ENCODE measurements at regions not wholly inside any gene's neighbourhood (a gene's known extent, or its start where the extent isn't known, plus 50 kb on each side); places are given as distances from the start of the nearest gene placed in this dataset.
"Not testable (repeated sequence)": the region's sequence is repeated elsewhere in the genome, so short reads cannot be mapped to it uniquely, and the experiment has no call there.

DNA sequence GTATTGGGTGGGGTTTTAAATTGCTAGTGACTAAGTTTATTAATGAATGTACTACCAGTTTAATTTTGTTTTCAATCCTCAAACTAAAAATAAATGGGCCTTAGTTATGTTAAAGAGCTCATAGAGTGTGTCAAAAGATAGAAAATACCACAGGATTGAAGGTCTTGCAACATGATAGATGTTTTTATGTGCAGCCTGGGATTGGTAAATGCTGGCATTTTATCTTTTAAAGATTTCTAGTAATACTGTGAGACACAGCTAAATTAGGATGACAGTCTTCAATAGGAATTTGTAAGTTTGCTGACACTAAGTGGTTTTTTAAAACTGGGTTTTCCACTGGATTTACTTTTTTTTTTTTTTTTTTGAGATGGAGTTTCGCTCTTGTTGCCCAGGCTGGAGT is 122.3 kb downstream of the HAUS1 start:
- no peak for DNase-seq (ENCODE audit: low read depth in 2 of 2, low spot score in 1 of 2)

- DNase-seq (ENCODE audit: low read depth in 2 of 2, low spot score in 1 of 2): not testable (repeated sequence)
Measured at GRCh38 chr18:46229641-46230040, 125.5 kb downstream of the HAUS1 start.

- no peak for DNase-seq (ENCODE audit: low read depth in 2 of 2, low spot score in 1 of 2)
Measured at GRCh38 chr18:46236156-46236555, 132.0 kb downstream of the HAUS1 start.

- no peak for DNase-seq (ENCODE audit: low read depth in 2 of 2, low spot score in 1 of 2)
Measured at GRCh38 chr18:46237891-46238290, 133.7 kb downstream of the HAUS1 start.

- DNase-seq (ENCODE audit: low read depth in 2 of 2, low spot score in 1 of 2): no peak
Measured at GRCh38 chr18:46239549-46239948, 135.4 kb downstream of the HAUS1 start.

DNA sequence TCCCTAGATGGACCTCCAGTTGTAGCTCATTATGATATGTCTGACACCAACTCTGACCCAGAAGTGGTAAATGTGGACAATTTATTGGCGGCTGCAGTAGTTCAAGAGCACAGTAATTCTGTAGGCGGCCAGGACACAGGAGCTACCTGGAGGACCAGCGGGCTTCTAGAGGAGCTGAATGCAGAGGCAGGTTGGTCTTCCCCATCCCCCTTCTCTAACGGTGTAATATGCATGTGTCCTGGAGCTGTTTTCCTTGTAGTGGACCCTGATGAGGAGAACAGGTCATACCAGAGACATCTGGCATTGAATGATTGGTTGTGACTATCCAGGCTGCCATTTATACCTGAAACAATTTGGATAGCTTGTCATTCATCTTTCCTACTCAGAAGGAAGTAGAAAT is 135.8 kb downstream of the HAUS1 start:
- no peak for DNase-seq (ENCODE audit: low read depth in 2 of 2, low spot score in 1 of 2)

DNA sequence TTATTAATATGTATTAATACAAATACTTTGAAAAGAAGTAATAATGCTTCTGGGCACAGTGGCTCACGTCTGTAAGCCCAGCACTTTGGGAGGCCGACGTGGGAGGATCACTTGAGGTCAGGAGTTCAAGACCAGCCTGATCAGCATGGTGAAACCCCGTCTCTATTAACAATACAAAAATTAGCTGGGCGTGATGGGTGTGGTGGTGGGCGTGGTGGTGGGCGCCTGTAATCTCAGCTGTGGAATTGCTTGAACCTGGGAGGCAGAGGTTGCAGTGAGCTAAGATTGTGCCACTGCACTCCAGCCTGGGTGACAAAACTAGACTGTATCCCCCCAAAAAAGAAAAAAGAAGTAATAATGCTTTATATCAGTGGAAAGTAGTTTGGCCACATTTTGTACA is 137.2 kb downstream of the HAUS1 start:
- not testable (repeated sequence) for DNase-seq (ENCODE audit: low read depth in 2 of 2, low spot score in 1 of 2)

- DNase-seq (ENCODE audit: low read depth in 2 of 2, low spot score in 1 of 2): no peak
Measured at GRCh38 chr18:46242183-46242582, 138.0 kb downstream of the HAUS1 start.

DNA sequence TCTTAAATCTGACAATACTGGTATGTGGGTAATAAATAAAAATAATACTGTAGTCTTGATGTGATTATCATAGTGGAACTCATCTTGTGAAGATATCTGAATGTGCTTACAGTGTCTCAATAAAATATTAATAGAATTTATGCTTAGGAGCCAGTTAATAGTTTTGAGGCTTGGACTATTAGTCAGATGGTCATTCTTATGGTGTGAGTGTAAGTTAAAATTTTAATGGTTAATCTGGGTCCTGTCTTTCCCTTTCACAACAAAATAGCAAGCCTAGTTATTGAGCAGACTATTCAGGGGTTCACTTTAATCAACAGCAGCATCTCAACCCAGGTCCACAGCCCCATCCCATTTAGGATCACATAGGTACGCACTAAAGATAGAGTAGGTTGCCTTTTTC is 138.9 kb downstream of the HAUS1 start:
- DNase-seq (ENCODE audit: low read depth in 2 of 2, low spot score in 1 of 2): no peak

GRCh38 chr18:46243673-46244072 is 139.5 kb downstream of the HAUS1 start:
- no peak for DNase-seq (ENCODE audit: low read depth in 2 of 2, low spot score in 1 of 2)

DNA sequence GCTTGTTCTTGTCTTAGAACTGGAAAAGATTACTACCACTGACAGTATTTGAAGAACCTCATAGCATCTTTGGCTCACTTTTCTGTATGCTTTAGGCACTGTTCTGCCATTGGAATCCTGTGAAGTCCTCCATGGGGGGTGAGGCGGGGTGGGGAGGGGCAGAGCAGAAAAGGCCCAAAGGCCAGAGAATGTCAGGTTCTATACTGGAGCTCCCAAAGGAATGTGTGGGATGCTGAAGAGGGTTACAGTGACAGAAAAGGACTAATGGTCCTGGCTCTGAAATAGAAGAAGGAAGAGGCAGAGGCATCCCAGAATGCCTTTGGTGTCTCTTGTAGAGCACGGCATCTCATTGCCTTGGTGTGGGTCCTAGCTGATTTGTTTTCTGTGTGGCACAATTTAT is 141.9 kb downstream of the HAUS1 start:
- no peak for DNase-seq (ENCODE audit: low read depth in 2 of 2, low spot score in 1 of 2)

GRCh38 chr18:46247942-46248341 is 143.8 kb downstream of the HAUS1 start:
- no peak for DNase-seq (ENCODE audit: low read depth in 2 of 2, low spot score in 1 of 2)

DNA sequence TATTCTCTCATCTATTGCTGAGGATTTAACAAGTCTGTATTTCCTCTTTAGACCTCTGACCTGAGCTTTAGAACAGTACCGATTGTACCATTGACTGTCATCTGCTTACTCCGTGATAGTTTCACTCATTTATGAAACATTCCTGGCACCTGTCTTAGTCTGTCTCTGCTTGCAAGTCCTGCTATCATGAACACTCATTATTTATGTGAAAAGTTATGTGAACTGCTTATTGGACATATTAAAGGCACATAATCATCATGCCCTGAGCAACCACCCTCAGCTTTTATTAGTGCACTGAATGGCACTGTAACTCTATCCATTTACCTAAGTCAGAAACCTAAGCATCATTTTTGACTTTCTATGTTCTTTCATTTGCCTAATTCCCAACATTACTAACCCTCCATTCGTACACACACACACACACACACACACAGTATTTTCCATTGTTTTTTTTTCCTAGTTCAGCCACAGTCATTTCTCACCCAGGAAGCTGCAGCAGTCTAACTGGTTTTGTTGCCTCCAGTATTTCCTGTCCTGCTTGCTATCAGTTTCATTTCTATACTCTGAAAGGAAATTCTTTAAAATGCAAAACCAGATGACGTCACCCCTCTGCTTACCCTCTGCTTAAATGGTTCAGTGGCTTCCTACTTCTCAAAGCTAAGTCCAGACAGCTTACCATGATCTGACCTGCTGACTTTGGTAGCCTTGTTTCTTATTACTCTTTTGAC is 146.1 kb downstream of the HAUS1 start:
- DNase-seq (ENCODE audit: low read depth in 2 of 2, low spot score in 1 of 2): peak; percentile 8 to 17

GRCh38 chr18:46250812-46251173 is 146.6 kb downstream of the HAUS1 start:
- no peak for DNase-seq (ENCODE audit: low read depth in 2 of 2, low spot score in 1 of 2)

- DNase-seq (ENCODE audit: low read depth in 2 of 2, low spot score in 1 of 2): no peak
Measured at GRCh38 chr18:46252759-46253158, 148.6 kb downstream of the HAUS1 start.

- no peak for DNase-seq (ENCODE audit: low read depth in 2 of 2, low spot score in 1 of 2)
Measured at GRCh38 chr18:46253498-46253897, 149.3 kb downstream of the HAUS1 start.

DNA sequence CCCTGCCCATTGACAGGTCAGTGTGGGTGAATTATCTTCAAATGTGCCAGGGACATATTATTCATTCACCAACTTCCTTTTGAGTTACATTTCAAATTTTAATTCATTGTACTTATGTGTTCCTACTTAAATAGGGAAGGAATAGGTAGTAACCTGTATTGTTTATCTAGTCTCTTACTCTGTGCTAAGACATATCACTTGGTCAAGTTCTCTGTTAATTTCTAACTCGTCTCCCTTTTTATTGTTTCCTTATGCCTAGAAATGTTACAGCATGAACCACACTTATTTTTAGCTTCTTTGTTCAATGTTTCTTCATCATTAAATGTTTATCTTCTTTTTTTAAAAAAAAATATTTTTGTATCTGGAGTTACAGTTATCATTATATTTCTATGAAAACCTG is 151.9 kb downstream of the HAUS1 start:
- no peak for DNase-seq (ENCODE audit: low read depth in 2 of 2, low spot score in 1 of 2)

- DNase-seq (ENCODE audit: low read depth in 2 of 2, low spot score in 1 of 2): no peak
Measured at GRCh38 chr18:46257366-46257765, 153.2 kb downstream of the HAUS1 start.

DNA sequence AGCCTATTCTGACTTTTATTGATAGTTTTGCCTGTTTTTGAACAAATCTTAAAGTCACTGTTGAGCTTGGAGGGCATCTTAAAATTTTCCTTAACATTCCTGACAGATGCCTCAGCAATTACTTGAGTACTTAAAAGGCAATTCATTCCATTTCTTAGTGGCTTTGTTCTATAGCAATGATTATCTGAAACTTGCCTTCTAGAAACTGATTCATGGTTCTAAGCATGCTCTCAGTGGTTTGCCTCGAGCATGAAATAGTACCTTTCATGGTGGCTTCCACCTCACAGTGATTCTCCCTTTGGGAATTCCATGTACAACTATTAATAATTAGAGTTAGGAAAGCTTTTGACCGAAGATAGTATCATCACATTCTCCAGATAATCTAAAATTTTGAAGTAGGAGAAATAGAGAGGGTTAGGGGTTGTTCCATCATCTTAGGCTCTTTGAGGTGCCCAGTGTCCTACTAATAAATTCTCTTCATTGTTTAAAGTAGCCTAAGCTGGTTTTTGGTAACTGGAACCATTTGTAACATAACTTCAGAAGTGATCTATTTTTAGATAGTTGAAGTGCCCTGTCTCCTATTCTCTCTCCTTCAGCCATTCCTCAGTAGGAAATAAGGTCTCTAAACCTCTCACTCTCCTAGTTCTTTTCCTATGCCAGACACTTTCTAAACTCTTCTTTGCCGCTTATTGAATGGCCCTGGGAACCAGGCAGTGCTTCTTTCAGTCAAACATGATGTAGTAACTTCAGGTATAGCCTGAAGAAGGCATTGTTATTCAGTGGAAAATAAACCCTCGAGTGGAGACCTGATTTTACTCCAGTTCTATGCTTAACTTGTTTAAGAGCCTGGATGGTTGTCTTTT is 156.1 kb downstream of the HAUS1 start:
- no peak for DNase-seq (ENCODE audit: low read depth in 2 of 2, low spot score in 1 of 2)

DNA sequence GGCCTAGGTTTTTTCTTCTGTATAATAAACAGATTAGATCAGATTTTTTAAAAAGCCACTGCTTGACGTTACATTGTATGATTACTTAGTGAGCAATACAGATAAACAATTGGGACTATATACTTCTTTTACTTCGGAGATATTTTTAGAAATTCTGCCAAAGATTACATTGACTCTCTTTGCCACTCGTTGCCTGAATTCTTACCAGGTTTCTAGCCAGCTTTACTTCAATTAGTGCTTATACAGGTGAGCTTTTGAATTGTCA is 156.6 kb downstream of the HAUS1 start:
- no peak for DNase-seq (ENCODE audit: low read depth in 2 of 2, low spot score in 1 of 2)

- DNase-seq (ENCODE audit: low read depth in 2 of 2, low spot score in 1 of 2): no peak
Measured at GRCh38 chr18:46261799-46262198, 157.6 kb downstream of the HAUS1 start.

DNA sequence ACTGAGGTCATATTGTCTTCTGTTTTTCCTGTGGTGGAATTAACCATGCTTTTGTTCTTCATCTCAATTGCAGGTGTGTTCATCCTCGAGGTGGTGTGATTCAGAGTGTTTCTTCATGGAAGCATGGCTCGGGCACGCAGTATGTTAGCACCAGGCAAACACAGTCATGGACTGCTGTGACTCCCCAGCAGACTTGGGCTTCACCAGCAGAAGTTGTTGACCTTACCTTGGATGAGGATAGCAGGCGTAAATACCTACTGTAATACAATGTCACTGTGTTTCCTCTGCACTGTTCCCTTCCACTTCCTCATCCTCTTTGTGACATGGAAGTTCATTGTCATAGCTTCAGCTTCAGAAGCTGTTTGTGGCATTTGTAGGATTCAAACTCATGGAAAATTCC is 158.7 kb downstream of the HAUS1 start:
- DNase-seq (ENCODE audit: low read depth in 2 of 2, low spot score in 1 of 2): no peak

GRCh38 chr18:46264255-46264654 is 160.1 kb downstream of the HAUS1 start:
- no peak for DNase-seq (ENCODE audit: low read depth in 2 of 2, low spot score in 1 of 2)

Measured in stimulated activated CD8-positive, alpha-beta memory T cell treated with anti-CD3 and anti-CD28 coated beads, Interleukin-4, amount 100 ng/mL, for 1 hour (primary cell).